ENCODE measurements at regions not wholly inside any gene's neighbourhood (a gene's known extent, or its start where the extent isn't known, plus 50 kb on each side); places are given as distances from the start of the nearest gene placed in this dataset.

- Histone ChIP-seq H2AFZ (ENCODE audit: low read length) (no peak overlapping the region), H3K4me3 (replicated peaks in 1 of 4; ENCODE audit: control extremely low read depth in 1 of 4, insufficient read depth in 1 of 4, low read depth in 3 of 4, low read length in 4 of 4) (no peak overlapping the region), H3K4me1 (ENCODE audit: control insufficient read depth, extremely low read depth, insufficient read depth, low read length) (no peaks in the 10 kb centered on the region), H3K36me3 (ENCODE audit: control insufficient read depth, insufficient read depth, low read length) (no peaks in the 10 kb centered on the region), H3K4me2 (ENCODE audit: extremely low read depth, insufficient read depth, low read length) (no peak overlapping the region), H3K9me3 (ENCODE audit: control insufficient read depth, insufficient read depth, low read depth, low read length) (no peaks in the 10 kb centered on the region), H3K27me3 (ENCODE audit: control insufficient read depth, insufficient read depth, low read length) (no peaks in the 10 kb centered on the region), H3K79me2 (ENCODE audit: control insufficient read depth, insufficient read depth, low read length) (no peaks in the 10 kb centered on the region), H4K20me1 (ENCODE audit: control insufficient read depth, extremely low read depth, insufficient read depth, low read length) (no peaks in the 10 kb centered on the region), H3K9ac (ENCODE audit: insufficient read depth, low read length) (no peak overlapping the region), H3K27ac (ENCODE audit: insufficient read depth, low read length) (no peak overlapping the region)
- no peak for DNase-seq (ENCODE audit: low read depth in 2 of 2)
- no peak for TF ChIP-seq CTCF (conservative IDR thresholded peaks at IDR 0.05 in 1 of 2, IDR thresholded peaks at IDR 0.05 in 1 of 2; ENCODE audit: low read depth in 1 of 2, low read length in 2 of 2)
- no peak for TF ChIP-seq EZH2 (IDR thresholded peaks at IDR 0.05; ENCODE audit: low read length, missing control alignments)
Observed at GRCh38 chr4:79772510-79772909, 300.5 kb downstream of the ANTXR2 start.

- no peak overlapping the region for H3K4me2 ChIP-seq (ENCODE audit: extremely low read depth, insufficient read depth, low read length)
- DNase-seq (ENCODE audit: low read depth in 2 of 2): no peak
- no peak for TF ChIP-seq CTCF (conservative IDR thresholded peaks at IDR 0.05 in 1 of 2, IDR thresholded peaks at IDR 0.05 in 1 of 2; ENCODE audit: low read depth in 1 of 2, low read length in 2 of 2)
- no peak for TF ChIP-seq EZH2 (IDR thresholded peaks at IDR 0.05; ENCODE audit: low read length, missing control alignments)
- H3K36me3 ChIP-seq (ENCODE audit: control insufficient read depth, insufficient read depth, low read length): no peaks in the 10 kb centered on the region
- no peak overlapping the region for H3K4me3 ChIP-seq (replicated peaks in 1 of 4; ENCODE audit: control extremely low read depth in 1 of 4, insufficient read depth in 1 of 4, low read depth in 3 of 4, low read length in 4 of 4)
- H2AFZ ChIP-seq (ENCODE audit: low read length): no peak overlapping the region
- H3K27ac ChIP-seq (ENCODE audit: insufficient read depth, low read length): no peak overlapping the region
- no peaks in the 10 kb centered on the region for H4K20me1 ChIP-seq (ENCODE audit: control insufficient read depth, extremely low read depth, insufficient read depth, low read length)
- no peaks in the 10 kb centered on the region for H3K79me2 ChIP-seq (ENCODE audit: control insufficient read depth, insufficient read depth, low read length)
- H3K9me3 ChIP-seq (ENCODE audit: control insufficient read depth, insufficient read depth, low read depth, low read length): no peaks in the 10 kb centered on the region
- H3K9ac ChIP-seq (ENCODE audit: insufficient read depth, low read length): no peak overlapping the region
- H3K4me1 ChIP-seq (ENCODE audit: control insufficient read depth, extremely low read depth, insufficient read depth, low read length): no peaks in the 10 kb centered on the region
- no peaks in the 10 kb centered on the region for H3K27me3 ChIP-seq (ENCODE audit: control insufficient read depth, insufficient read depth, low read length)
Observed at GRCh38 chr4:79764120-79764519, 308.9 kb downstream of the ANTXR2 start.

- Histone ChIP-seq H3K36me3 (ENCODE audit: control insufficient read depth, insufficient read depth, low read length) (no peaks in the 10 kb centered on the region), H3K4me2 (ENCODE audit: extremely low read depth, insufficient read depth, low read length) (no peak overlapping the region), H3K27me3 (ENCODE audit: control insufficient read depth, insufficient read depth, low read length) (no peaks in the 10 kb centered on the region), H2AFZ (ENCODE audit: low read length) (no peak overlapping the region), H3K9me3 (ENCODE audit: control insufficient read depth, insufficient read depth, low read depth, low read length) (no peaks in the 10 kb centered on the region), H3K79me2 (ENCODE audit: control insufficient read depth, insufficient read depth, low read length) (no peaks in the 10 kb centered on the region), H3K4me3 (replicated peaks in 1 of 4; ENCODE audit: control extremely low read depth in 1 of 4, insufficient read depth in 1 of 4, low read depth in 3 of 4, low read length in 4 of 4) (no peak overlapping the region), H3K27ac (ENCODE audit: insufficient read depth, low read length) (no peak overlapping the region), H3K4me1 (ENCODE audit: control insufficient read depth, extremely low read depth, insufficient read depth, low read length) (no peaks in the 10 kb centered on the region), H4K20me1 (ENCODE audit: control insufficient read depth, extremely low read depth, insufficient read depth, low read length) (no peaks in the 10 kb centered on the region), H3K9ac (ENCODE audit: insufficient read depth, low read length) (no peak overlapping the region)
- no peak for TF ChIP-seq EZH2 (IDR thresholded peaks at IDR 0.05; ENCODE audit: low read length, missing control alignments)
- no peak for TF ChIP-seq CTCF (conservative IDR thresholded peaks at IDR 0.05 in 1 of 2, IDR thresholded peaks at IDR 0.05 in 1 of 2; ENCODE audit: low read depth in 1 of 2, low read length in 2 of 2)
- no peak for DNase-seq (ENCODE audit: low read depth in 2 of 2)
Observed at GRCh38 chr4:79763486-79764075, 309.4 kb downstream of the ANTXR2 start.
